OCI-LY1 (cell line): ENCODE measurements at regions not wholly inside any gene's neighbourhood (a gene's known extent, or its start where the extent isn't known, plus 50 kb on each side); places are given as distances from the start of the nearest gene placed in this dataset.

ENCODE experiments used
- CTCF ChIP-seq: fragments of 200-600 bp; sonication (generic), shearing (Covaris generic); IDR thresholded peaks from 2 replicates; pipeline ENCODE4 v1.5.1; 2017; ENCODE audit warnings: mild to moderate bottlenecking, antibody characterized with exemption, low read length, moderate library complexity, mixed read lengths
- EZH2 ChIP-seq: fragments of 200-600 bp; sonication (generic), shearing (Covaris generic); IDR thresholded peaks from 2 replicates; pipeline ENCODE4 v1.8.0; 2017; ENCODE audit warnings: borderline replicate concordance, mixed run types, mild to moderate bottlenecking, antibody characterized with exemption, low read length, moderate library complexity, mixed read lengths

GRCh38 chr21:35316456-35316855, 267.4 kb upstream of the RUNX1 start:
- no peak for TF ChIP-seq CTCF
- no peak for TF ChIP-seq EZH2
